ENCODE measurements at regions not wholly inside any gene's neighbourhood (a gene's known extent, or its start where the extent isn't known, plus 50 kb on each side); places are given as distances from the start of the nearest gene placed in this dataset.

DNA sequence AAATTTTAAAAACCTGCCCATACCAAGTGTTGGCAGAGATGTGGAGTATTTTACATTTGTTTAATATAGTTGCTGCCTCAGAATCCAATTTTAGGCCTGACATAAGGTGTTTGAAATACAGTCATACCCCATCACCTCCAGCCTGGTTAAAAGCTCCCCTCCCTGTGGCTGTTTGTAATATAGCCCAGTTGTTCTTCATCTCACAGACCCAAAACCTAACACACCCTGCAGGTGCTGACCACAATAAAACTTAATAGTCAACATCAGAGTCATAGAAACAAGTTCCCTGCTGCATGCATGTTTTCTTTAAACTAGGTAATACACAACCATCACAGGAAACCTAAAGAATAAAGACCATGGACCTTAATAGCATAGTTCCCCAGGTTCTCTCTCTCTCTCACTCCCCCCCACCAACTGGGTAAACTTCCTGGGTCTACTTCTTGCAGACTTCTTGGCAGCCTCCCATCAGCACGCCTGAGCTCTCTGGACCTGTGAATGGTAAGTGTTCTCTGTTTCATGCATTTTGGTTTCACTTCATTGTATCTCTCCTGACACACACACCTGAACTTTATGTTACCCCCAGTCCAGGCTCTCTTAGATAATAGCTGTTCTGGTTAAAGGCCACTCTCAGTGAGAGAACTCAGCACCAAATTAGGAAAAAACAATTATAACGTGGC is 1369.9 kb downstream of the EFNB2 start:
- Histone ChIP-seq H2AFZ (ENCODE audit: low read depth, low read length) (0 out of 2 replicates have a peak overlapping the region, but pooled peaks have one; percentile 6), H3K27me3 (ENCODE audit: insufficient read depth, low read length, poor library complexity) (no peaks in the 10 kb centered on the region), H4K20me1 (ENCODE audit: insufficient read depth, low read length) (no peaks in the 10 kb centered on the region), H3K79me2 (ENCODE audit: insufficient read depth, low read length) (no peaks in the 10 kb centered on the region), H3K9me3 (ENCODE audit: insufficient read depth, low read length, severe bottlenecking) (no peaks in the 10 kb centered on the region), H3K9ac (ENCODE audit: low read depth, low read length) (peak overlapping the region; percentile 11; the same call in 1 of the 2 replicates), H3K36me3 (ENCODE audit: insufficient read depth, low read length) (no peaks in the 10 kb centered on the region), H3K4me1 (ENCODE audit: insufficient read depth, low read length) (peaks cover 44% of the 10 kb centered on the region), H3K4me2 (ENCODE audit: insufficient read depth, low read length) (peak overlapping the region; percentile 47), H3K27ac (ENCODE audit: low read length) (peak overlapping the region; percentile 65), H3K4me3 (ENCODE audit: low read depth in 1 of 2, low read length in 2 of 2) (no peak overlapping the region; a peak in 1 of 4 replicates)
- TF ChIP-seq, protein P1, sequence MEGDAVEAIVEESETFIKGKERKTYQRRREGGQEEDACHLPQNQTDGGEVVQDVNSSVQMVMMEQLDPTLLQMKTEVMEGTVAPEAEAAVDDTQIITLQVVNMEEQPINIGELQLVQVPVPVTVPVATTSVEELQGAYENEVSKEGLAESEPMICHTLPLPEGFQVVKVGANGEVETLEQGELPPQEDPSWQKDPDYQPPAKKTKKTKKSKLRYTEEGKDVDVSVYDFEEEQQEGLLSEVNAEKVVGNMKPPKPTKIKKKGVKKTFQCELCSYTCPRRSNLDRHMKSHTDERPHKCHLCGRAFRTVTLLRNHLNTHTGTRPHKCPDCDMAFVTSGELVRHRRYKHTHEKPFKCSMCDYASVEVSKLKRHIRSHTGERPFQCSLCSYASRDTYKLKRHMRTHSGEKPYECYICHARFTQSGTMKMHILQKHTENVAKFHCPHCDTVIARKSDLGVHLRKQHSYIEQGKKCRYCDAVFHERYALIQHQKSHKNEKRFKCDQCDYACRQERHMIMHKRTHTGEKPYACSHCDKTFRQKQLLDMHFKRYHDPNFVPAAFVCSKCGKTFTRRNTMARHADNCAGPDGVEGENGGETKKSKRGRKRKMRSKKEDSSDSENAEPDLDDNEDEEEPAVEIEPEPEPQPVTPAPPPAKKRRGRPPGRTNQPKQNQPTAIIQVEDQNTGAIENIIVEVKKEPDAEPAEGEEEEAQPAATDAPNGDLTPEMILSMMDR (IDR thresholded peaks at IDR 0.05; ENCODE audit: borderline replicate concordance, extremely low read depth, low read length, poor library complexity, severe bottlenecking): peak; percentile 38
- no peak for TF ChIP-seq EZH2 (IDR thresholded peaks at IDR 0.05; ENCODE audit: borderline replicate concordance, low read depth, low read length, severe bottlenecking)
- DNase-seq (peak; percentile 64), ATAC-seq (ENCODE audit: insufficient read depth, low read depth) (peak; percentile 78)

DNA sequence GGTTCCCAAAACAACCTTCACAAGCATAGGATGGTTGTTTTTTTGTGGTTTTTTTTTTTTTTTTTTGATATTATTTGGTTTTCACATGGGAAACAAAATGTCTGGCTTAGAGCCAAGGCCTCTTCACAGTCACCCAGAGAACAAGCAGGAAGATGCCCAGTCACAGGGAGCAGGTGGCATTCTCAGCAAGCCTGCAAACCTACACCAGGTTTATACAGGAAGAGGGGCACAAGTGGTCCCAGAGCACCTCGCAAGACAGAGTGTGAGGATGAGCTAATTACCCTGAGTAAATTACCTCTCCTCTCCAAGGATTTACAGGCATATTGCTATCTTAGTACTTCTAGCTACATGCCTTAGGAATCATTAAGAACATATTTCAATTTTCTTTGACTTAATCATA is 1375.6 kb downstream of the EFNB2 start:
- no peaks in the 10 kb centered on the region for H3K36me3 ChIP-seq (ENCODE audit: insufficient read depth, low read length)

DNA sequence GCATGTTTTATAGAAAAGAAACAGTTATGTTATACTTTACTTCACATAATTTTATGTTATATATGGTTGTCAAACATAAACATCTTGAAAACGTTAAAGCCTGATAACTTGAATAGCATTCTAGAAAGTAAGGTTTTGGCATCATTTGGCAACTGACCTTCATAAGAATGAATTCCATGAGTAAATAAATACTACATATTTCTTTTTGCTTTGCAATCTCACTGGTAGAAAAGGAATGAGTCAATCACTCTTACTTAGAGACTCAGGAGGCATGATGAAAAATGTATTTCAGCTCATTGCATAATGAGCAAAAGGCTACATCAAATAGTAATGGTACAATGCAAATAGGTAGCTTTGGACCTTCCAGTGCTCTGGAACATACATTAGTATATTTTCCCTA is 1381.9 kb downstream of the EFNB2 start:
- Histone ChIP-seq H3K9me3 (ENCODE audit: insufficient read depth, low read length, severe bottlenecking) (peaks cover 3% of the 10 kb centered on the region), H3K4me1 (ENCODE audit: insufficient read depth, low read length) (peaks cover 12% of the 10 kb centered on the region), H3K4me3 (ENCODE audit: low read depth in 1 of 2, low read length in 2 of 2) (no peak overlapping the region), H3K79me2 (ENCODE audit: insufficient read depth, low read length) (no peaks in the 10 kb centered on the region), H3K36me3 (ENCODE audit: insufficient read depth, low read length) (no peaks in the 10 kb centered on the region), H4K20me1 (ENCODE audit: insufficient read depth, low read length) (no peaks in the 10 kb centered on the region), H2AFZ (ENCODE audit: low read depth, low read length) (no peak overlapping the region), H3K4me2 (ENCODE audit: insufficient read depth, low read length) (no peak overlapping the region), H3K9ac (ENCODE audit: low read depth, low read length) (no peak overlapping the region), H3K27ac (ENCODE audit: low read length) (no peak overlapping the region), H3K27me3 (ENCODE audit: insufficient read depth, low read length, poor library complexity) (no peaks in the 10 kb centered on the region)
- no peak for TF ChIP-seq EZH2 (IDR thresholded peaks at IDR 0.05; ENCODE audit: borderline replicate concordance, low read depth, low read length, severe bottlenecking)
- TF ChIP-seq, protein P1 (IDR thresholded peaks at IDR 0.05; ENCODE audit: borderline replicate concordance, extremely low read depth, low read length, poor library complexity, severe bottlenecking): no peak
- DNase-seq (no peak), ATAC-seq (ENCODE audit: insufficient read depth, low read depth) (no peak)

More for the DNA sequence above, 1375.6 kb downstream of the EFNB2 start:
- Histone ChIP-seq H3K79me2 (ENCODE audit: insufficient read depth, low read length) (no peaks in the 10 kb centered on the region), H2AFZ (ENCODE audit: low read depth, low read length) (no peak overlapping the region), H3K9ac (ENCODE audit: low read depth, low read length) (peak overlapping the region; percentile 19; the same call in 1 of the 2 replicates), H3K4me2 (ENCODE audit: insufficient read depth, low read length) (peak overlapping the region; percentile 34), H3K27ac (ENCODE audit: low read length) (peak overlapping the region; percentile 79), H4K20me1 (ENCODE audit: insufficient read depth, low read length) (no peaks in the 10 kb centered on the region), H3K4me1 (ENCODE audit: insufficient read depth, low read length) (peaks cover 44% of the 10 kb centered on the region), H3K4me3 (ENCODE audit: low read depth in 1 of 2, low read length in 2 of 2) (no peak overlapping the region), H3K27me3 (ENCODE audit: insufficient read depth, low read length, poor library complexity) (no peaks in the 10 kb centered on the region), H3K9me3 (ENCODE audit: insufficient read depth, low read length, severe bottlenecking) (no peaks in the 10 kb centered on the region)
- peak; percentile 82 for DNase-seq
- TF ChIP-seq, protein P1 (IDR thresholded peaks at IDR 0.05; ENCODE audit: borderline replicate concordance, extremely low read depth, low read length, poor library complexity, severe bottlenecking): no peak
- TF ChIP-seq EZH2 (IDR thresholded peaks at IDR 0.05; ENCODE audit: borderline replicate concordance, low read depth, low read length, severe bottlenecking): no peak
- peak; percentile 96 for ATAC-seq (ENCODE audit: insufficient read depth, low read depth)
